Activated gamma-delta T cell treated with Interleukin-2 at 50 U/mL for 16 hours (primary cell): ENCODE measurements at regions not wholly inside any gene's neighbourhood (a gene's known extent, or its start where the extent isn't known, plus 50 kb on each side); places are given as distances from the start of the nearest gene placed in this dataset.

Source experiments
- DNase-seq: peaks from one replicate; pipeline ENCODE4 v3.0.0-alpha.2; 2020

- DNase-seq: no peak
These were observed 62.8 kb upstream of the PROK2 start for GRCh38 chr3:71847794-71848193.

- no peak for DNase-seq
These were observed 61.2 kb upstream of the PROK2 start for GRCh38 chr3:71846185-71846584.

- no peak for DNase-seq
These were observed 58.1 kb upstream of the PROK2 start for GRCh38 chr3:71843071-71843470.

- DNase-seq: no peak
These were observed 53.5 kb upstream of the PROK2 start for GRCh38 chr3:71838406-71838805.
